ENCODE measurements at regions not wholly inside any gene's neighbourhood (a gene's known extent, or its start where the extent isn't known, plus 50 kb on each side); places are given as distances from the start of the nearest gene placed in this dataset.
"Not testable (repeated sequence)": the region's sequence is repeated elsewhere in the genome, so short reads cannot be mapped to it uniquely, and the experiment has no call there.

DNA sequence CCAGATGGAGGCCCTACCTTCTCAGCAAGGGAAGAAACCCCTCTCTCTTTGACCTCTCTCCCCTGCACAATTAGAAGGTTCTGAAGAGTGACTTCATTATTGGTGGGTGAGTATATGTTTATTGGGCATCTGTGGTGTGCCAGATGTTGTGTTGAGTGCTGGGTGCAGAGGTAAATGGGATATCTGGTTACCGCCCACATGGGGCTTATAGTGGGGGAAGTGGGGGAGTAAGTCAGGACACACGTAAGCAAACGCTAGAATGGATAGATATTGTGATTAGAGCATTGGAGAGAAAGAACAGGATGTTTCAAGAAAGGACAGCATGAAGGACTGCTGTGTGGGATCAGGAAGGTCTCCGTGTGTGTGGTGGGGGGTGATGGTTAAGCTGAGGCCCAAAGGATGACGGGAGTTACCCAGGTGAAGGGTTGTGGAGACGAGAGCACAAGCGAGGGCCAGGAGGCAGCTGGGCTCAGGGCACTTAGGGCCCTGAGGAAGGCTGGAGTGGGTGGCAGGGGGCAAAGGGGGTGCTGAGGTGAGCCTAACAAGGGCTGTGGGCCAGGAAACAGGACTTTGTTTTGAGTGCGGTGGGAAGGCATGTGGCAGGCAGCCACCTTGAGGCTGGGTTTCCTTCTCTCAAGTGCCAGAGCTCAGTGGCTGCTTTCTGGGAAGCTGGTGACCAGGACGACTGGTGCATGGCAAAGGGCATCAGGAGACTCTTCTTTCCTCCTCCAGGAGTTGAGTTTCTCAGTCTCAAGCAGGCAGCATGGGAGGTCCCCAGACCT, 299.9 kb downstream of the RPS24 start:
- no peaks in the 10 kb centered on the region for H3K36me3 ChIP-seq (ENCODE audit: insufficient read depth)
- H3K4me1 ChIP-seq (ENCODE audit: insufficient read depth): no peaks in the 10 kb centered on the region
- H3K4me3 ChIP-seq (ENCODE audit: low read depth, low read length): no peak overlapping the region
- H3K27ac ChIP-seq (ENCODE audit: low read depth): no peak overlapping the region
- no peak for DNase-seq (ENCODE audit: extremely low spot score)
- 97% methylated on average over 9 of the region's 9 CpGs for WGBS

DNA sequence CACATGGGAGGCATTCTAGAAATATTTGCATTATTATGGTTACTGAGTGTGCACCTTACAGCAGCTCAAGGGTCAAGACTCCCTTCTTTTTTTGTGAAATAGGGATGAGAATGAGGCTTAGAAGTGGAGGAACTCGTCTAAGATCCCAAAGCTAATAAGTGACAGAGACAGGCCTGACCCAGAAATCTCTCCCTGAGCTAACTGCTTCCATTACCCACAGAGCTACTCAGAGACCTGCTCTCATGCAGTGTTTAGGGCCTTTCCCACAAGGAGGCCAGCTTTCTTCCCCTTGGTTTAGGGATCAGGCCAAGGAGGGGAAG, 301.7 kb downstream of the RPS24 start:
- 67% methylated on average over 1 of the region's 1 CpG for WGBS
- Histone ChIP-seq H3K4me3 (ENCODE audit: low read depth, low read length) (no peak overlapping the region), H3K27ac (ENCODE audit: low read depth) (no peak overlapping the region)

DNA sequence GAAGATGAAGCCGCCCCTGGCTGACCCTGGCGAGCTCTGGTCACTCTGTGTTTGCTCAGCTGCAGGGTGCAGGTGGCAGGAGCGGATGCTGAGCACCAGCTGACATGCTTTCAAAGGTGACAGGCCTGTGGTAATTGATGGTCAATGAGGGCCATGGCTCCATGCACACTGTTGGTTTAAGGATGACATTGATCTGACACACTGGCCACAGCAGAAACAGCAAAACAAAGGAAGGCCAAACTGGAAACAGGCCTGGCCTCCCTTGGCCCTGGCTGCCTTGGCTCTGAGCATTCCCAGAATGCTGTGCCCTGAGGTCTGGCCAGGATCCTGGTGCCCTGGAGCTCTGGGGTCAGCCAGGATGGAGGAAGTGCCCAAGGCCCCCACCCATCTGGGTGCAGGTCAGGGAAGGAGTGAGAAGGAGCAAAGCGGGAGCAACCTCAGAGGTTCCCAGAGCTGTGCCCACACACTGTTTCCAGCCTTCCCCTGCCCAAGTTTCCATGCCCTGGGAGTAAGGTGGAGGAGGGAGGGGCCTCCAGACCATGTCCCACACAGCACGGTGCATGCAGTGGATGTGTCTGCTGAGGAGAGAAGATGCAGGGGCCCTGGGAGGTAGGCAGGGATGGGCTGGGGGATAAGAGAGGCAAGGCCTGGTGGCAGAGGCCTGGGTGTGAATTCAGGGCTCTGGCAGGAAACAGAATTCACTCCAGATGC, 302.2 kb downstream of the RPS24 start:
- DNase-seq (ENCODE audit: extremely low spot score): no peak
- Histone ChIP-seq H3K27ac (ENCODE audit: low read depth) (no peak overlapping the region), H3K4me1 (ENCODE audit: insufficient read depth) (no peaks in the 10 kb centered on the region), H3K4me3 (ENCODE audit: low read depth, low read length) (no peak overlapping the region), H3K36me3 (ENCODE audit: insufficient read depth) (no peaks in the 10 kb centered on the region)
- 71% methylated on average over 5 of the region's 5 CpGs for WGBS

More for the DNA sequence above, 301.7 kb downstream of the RPS24 start:
- no peak for DNase-seq (ENCODE audit: extremely low spot score)
- H3K36me3 ChIP-seq (ENCODE audit: insufficient read depth): no peaks in the 10 kb centered on the region
- no peaks in the 10 kb centered on the region for H3K4me1 ChIP-seq (ENCODE audit: insufficient read depth)

DNA sequence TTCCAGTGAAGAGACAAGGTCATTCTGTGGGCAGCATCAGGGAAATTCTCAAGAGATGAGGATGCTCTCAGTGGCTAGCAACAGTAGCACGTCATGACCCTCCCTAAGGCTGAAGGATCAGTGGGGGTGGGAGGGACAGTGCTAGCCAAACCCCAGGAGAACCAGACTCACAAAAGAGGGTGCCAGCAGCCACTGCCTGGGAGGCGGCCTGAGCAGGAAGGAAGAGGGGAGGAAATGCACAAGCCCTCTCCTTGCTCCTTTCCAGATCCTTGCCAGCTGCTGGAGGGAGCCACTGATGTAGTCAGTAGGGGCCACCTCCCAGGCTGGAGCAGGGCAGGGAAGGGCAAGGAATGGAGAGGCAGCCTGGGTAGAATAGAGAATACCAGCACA, 302.7 kb downstream of the RPS24 start:
- WGBS: 66% methylated on average over 2 of the region's 2 CpGs
- Histone ChIP-seq H3K36me3 (ENCODE audit: insufficient read depth) (no peaks in the 10 kb centered on the region), H3K4me3 (ENCODE audit: low read depth, low read length) (no peak overlapping the region), H3K4me1 (ENCODE audit: insufficient read depth) (no peaks in the 10 kb centered on the region), H3K27ac (ENCODE audit: low read depth) (no peak overlapping the region)
- DNase-seq (ENCODE audit: extremely low spot score): no peak

DNA sequence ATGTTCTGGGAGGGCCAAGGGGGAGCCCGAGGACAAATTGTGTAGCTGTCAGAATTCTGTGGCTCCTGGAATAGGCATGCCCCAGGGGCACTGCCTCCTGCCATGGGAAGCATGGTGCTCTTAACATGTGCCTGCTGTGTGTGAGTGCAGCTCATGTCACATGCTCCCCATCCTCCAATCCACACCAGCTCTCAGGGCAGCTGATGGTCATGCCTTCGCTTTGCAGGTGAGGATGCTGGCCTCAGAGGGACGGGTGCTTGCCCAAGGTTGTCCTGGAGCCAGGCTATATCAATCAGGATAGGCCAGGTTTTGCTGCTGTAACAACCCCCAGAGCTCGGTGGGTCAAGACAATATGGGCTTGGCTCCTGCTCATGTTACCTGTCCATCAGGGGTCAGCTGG, 303.4 kb downstream of the RPS24 start:
- no peak for DNase-seq (ENCODE audit: extremely low spot score)
- Histone ChIP-seq H3K4me1 (ENCODE audit: insufficient read depth) (no peaks in the 10 kb centered on the region), H3K4me3 (ENCODE audit: low read depth, low read length) (no peak overlapping the region), H3K27ac (ENCODE audit: low read depth) (no peak overlapping the region), H3K36me3 (ENCODE audit: insufficient read depth) (no peaks in the 10 kb centered on the region)
- 83% methylated on average over 4 of the region's 4 CpGs for WGBS

DNA sequence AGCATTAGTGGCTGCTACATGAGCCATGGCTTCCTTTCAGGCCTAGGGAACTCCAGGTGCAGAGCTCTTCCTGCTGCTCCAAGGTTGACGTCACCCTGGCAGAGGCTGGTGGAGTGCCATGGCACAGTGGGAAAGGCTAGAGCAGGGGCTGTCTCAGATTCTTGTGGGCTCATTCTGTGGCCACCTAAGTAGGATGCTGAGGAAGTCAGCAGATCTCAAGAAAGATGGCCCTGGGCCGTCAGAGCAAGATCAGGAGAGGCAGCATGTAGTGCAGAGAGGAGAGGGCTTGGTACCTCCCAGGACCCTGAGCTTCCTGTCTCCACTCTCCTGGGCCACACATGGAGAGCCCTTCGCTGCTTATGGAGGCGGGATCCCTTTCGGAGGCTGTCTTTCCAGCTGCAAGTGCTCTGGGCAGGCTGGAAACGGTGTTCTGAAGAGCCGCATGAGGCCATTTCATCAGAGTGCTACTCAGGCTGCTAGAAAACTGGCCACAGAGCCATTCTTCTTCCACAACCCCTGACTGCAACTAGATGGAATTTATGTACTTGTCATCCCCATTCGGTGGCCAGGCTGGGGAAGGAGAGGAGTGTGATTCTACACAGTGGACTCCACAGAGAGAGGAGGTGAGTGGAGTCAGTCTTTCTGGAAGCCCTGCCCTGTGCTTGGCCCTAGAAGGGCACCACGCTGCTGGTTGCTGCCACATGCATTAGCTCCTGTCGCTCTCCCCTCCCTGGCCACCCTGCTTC, 304.2 kb downstream of the RPS24 start:
- H3K4me1 ChIP-seq (ENCODE audit: insufficient read depth): no peaks in the 10 kb centered on the region
- WGBS: 89% methylated on average over 10 of the region's 10 CpGs
- no peaks in the 10 kb centered on the region for H3K36me3 ChIP-seq (ENCODE audit: insufficient read depth)
- H3K27ac ChIP-seq (ENCODE audit: low read depth): no peak overlapping the region
- no peak for DNase-seq (ENCODE audit: extremely low spot score)
- no peak overlapping the region for H3K4me3 ChIP-seq (ENCODE audit: low read depth, low read length)

DNA sequence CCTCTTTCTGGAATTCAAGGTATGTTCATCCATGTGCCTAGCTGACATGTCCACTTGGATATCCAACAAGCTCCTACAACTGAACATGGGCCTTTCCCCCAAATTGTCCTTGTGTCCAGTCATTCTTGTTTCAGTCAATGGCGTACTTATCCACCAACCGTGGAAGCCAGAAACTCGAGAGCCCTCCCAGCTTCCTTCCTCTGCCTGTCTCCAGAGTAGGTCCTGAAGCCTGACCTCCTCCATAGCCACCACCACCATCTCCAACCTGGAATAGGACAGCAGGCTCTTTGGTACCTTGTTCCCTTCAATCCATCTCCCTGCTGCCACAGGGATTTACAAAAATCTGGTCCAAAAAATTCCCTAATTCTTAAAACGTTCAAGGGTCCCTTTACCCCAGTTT, 305.1 kb downstream of the RPS24 start:
- Histone ChIP-seq H3K4me1 (ENCODE audit: insufficient read depth) (no peaks in the 10 kb centered on the region), H3K36me3 (ENCODE audit: insufficient read depth) (no peaks in the 10 kb centered on the region), H3K27ac (ENCODE audit: low read depth) (no peak overlapping the region), H3K4me3 (ENCODE audit: low read depth, low read length) (no peak overlapping the region)
- 91% methylated on average over 4 of the region's 4 CpGs for WGBS
- DNase-seq (ENCODE audit: extremely low spot score): no peak

DNA sequence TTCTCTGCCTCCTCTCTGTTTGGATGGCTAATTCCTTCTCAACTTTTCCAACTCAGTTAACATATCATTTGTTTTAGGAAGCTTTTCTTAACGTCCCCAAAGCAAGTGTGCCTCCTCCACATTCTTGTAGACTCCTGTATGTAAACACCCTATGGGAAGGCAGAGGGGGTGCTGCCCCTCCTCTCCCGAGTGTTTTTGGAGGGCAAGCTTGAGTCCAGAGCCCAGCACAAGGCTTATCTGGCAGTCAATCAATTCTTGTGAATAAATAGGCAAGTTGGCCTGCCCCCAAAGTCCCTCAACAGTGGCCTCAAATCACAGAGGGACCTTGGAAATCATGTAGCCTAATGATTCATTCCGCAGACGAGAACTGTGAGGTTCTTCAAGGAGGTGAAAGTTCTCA, 305.6 kb downstream of the RPS24 start:
- H3K36me3 ChIP-seq (ENCODE audit: insufficient read depth): no peaks in the 10 kb centered on the region
- WGBS: 29% methylated on average over 4 of the region's 4 CpGs
- DNase-seq (ENCODE audit: extremely low spot score): no peak
- H3K4me3 ChIP-seq (ENCODE audit: low read depth, low read length): no peak overlapping the region
- no peaks in the 10 kb centered on the region for H3K4me1 ChIP-seq (ENCODE audit: insufficient read depth)
- H3K27ac ChIP-seq (ENCODE audit: low read depth): no peak overlapping the region

DNA sequence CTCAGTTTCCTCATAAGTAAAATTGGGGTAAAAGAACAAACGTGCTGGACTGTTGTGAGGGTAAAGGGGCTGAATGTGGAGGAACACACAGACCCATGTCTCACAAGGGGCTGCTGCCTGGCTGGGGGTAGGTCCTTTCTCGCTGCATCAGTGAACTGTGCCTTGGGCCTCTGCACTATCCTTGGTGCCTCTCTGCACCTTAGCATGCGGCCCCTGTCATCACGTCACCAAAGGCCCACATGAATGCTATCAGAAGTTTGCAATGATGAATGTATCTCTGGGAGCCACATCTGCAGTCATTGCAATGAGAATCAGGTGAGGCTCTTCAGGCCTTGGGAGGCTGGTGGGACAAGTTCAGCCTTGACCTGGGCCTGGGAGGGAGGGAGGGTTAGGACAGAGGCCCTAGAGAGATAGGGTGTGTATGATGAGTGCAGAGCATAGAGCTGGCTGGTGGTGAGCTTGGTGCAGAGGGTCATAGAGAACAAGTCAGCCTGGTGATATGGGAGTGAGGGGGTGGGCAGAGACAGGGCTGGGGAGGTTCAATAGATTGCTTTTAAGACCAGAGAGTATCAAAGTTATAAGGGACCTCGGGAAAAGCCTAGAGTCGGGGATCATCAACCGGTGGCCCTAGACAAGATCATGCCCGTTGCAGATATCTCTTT, 308.4 kb downstream of the RPS24 start:
- Histone ChIP-seq H3K4me1 (ENCODE audit: insufficient read depth) (no peaks in the 10 kb centered on the region), H3K36me3 (ENCODE audit: insufficient read depth) (no peaks in the 10 kb centered on the region), H3K4me3 (ENCODE audit: low read depth, low read length) (no peak overlapping the region), H3K27ac (ENCODE audit: low read depth) (no peak overlapping the region)
- no peak for DNase-seq (ENCODE audit: extremely low spot score)
- 96% methylated on average over 8 of the region's 8 CpGs for WGBS

DNA sequence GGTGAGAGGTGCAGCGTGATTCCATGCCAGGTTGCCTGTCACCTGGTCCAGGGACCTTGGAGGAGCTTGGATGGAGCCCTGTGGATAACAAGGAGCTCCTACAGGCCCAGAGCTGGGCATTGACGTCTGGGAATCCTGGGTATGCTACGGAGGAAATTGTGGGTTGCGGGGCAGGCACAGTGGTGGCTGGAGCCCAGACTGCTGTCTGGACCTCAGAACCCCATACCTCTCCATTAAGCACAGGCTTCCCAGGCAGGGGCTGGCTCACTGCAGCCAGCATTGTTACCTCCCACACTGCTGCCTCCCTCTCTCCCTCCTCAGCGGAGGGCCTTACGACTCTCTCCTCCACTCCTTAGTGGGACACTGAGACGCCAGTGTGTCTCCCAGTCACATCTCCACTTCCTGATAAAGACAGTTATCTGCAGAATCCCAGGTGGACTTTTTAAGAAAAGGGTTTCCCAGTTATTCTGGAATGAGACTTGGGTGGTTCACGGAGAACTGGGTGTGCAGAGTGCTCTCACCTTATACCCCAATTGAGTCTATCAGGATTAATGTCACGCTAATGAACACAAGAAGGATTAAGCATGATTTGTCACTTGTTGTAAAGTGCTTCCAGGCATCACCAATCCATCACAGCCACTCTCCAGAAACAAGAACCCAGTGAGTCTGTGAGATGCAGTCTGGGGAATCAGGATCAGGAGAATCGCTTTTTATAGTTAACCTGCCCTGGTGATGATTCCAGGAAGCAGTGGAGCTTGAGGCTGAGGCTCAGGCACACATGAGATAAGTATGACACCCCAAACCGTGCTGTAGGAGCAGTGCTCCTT, 309.4 kb downstream of the RPS24 start:
- Histone ChIP-seq H3K4me3 (ENCODE audit: low read depth, low read length) (no peak overlapping the region), H3K4me1 (ENCODE audit: insufficient read depth) (no peaks in the 10 kb centered on the region), H3K36me3 (ENCODE audit: insufficient read depth) (no peaks in the 10 kb centered on the region), H3K27ac (ENCODE audit: low read depth) (no peak overlapping the region)
- DNase-seq (ENCODE audit: extremely low spot score): no peak
- 84% methylated on average over 11 of the region's 11 CpGs for WGBS

DNA sequence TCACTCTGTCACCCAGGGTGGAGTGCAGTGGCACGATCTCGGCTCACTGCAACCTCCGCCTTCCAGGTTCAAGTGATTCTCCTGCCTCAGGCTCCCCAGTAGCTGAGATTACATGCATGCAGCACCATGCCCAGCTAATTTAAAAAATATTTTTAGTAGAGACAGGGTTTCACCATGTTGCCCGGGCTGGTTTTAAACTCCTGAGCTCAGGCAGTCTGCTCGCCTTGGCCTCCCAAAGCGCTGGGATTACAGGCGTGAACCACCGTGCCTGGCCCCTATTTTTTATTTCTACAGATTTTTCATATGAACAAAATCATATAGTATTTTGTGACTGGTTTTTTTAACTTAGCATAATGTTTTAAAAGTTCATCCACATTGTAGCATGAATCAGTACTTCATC, 310.6 kb downstream of the RPS24 start:
- not testable (repeated sequence) for H3K4me3 ChIP-seq (ENCODE audit: low read depth, low read length); DNase-seq (ENCODE audit: extremely low spot score); H3K27ac ChIP-seq (ENCODE audit: low read depth); H3K4me1 ChIP-seq (ENCODE audit: insufficient read depth); H3K36me3 ChIP-seq (ENCODE audit: insufficient read depth)
- WGBS: 93% methylated on average over 8 of the region's 8 CpGs

DNA sequence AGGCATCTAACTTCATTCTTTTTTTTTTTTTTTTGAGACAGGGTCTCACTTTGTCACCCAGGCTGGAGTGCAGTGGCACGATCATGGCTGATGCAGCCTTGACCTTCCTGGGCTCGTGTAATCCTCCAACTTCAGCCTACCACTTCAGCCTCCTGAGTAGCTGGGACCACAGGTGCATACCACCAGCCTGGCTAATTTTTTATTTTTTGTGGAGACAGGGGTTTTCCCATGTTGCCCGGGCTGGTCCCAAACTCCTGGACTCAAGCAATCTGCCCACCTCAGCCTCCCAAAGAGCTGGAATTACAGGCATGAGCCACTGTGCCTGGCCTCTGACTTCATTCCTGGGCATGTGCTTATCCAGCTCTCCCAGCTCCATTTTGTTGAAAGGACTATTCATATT, 311.9 kb downstream of the RPS24 start:
- not testable (repeated sequence) for H3K4me3 ChIP-seq (ENCODE audit: low read depth, low read length); DNase-seq (ENCODE audit: extremely low spot score); H3K36me3 ChIP-seq (ENCODE audit: insufficient read depth); H3K27ac ChIP-seq (ENCODE audit: low read depth); H3K4me1 ChIP-seq (ENCODE audit: insufficient read depth)
- 78% methylated on average over 3 of the region's 3 CpGs for WGBS

DNA sequence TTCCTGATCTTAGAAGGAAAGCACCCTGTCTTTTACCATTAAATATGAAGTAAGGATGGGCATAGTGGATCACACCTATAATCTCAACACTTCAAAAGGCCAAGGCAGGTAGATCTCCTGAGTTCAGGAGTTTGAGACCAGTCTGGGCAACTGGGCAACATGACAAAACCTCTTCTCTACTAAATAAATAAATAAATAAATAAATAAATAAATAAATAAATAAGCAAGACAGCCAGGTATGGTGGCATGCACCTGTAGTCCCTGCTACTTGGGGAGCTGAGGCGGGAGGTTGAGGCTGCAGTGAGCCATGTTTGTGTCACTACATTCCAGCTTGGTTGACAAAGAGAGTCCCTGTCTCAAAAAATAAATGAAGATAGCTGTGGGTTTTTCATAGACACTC, 313.1 kb downstream of the RPS24 start:
- Histone ChIP-seq H3K36me3 (ENCODE audit: insufficient read depth) (no peaks in the 10 kb centered on the region), H3K4me1 (ENCODE audit: insufficient read depth) (no peaks in the 10 kb centered on the region), H3K27ac (ENCODE audit: low read depth) (no peak overlapping the region), H3K4me3 (ENCODE audit: low read depth, low read length) (no peak overlapping the region)
- no peak for DNase-seq (ENCODE audit: extremely low spot score)
- WGBS: 95% methylated on average over 1 of the region's 1 CpG
